IMR-90 (cell line): ENCODE measurements at regions not wholly inside any gene's neighbourhood (a gene's known extent, or its start where the extent isn't known, plus 50 kb on each side); places are given as distances from the start of the nearest gene placed in this dataset.

Source experiments
- ATAC-seq: fragments of 200-7000 bp; cut with Tn5 transposase; 2 replicates; pipeline ENCODE4 v1.9.1; 2020; ENCODE audit warnings: low read depth, mild to moderate bottlenecking, moderate library complexity
- BruUV-seq: library from RNA; stranded (reverse); fragments of 400-500 nt; replicated peaks from 2 replicates; lab custom pipeline; 2021; lab: Mats Ljungman, UMichigan
- CTCF ChIA-PET: fragments of 300-600 bp; formaldehyde crosslinking; extraction: SDS; loops from one replicate; lab custom pipeline; 2021; ENCODE audit warnings: antibody characterized with exemption; lab: Yijun Ruan, JAX
- POLR2A ChIA-PET: fragments of 300-600 bp; sonication (Branson Sonifier 250); formaldehyde crosslinking; loops from one replicate; lab custom pipeline; 2022; ENCODE audit warnings: antibody characterized with exemption; ENCODE audit not compliant: unreplicated experiment; lab: Charles Lee
- DNase-seq: peaks from one replicate; pipeline ENCODE4 v3.0.0; 2013
- H2AFZ ChIP-seq: replicated peaks from 2 replicates; pipeline ENCODE3; 2013; ENCODE audit warnings: low read length, mild to moderate bottlenecking; ENCODE audit not compliant: poor library complexity
- H2AK5ac ChIP-seq: 2 replicates; pipeline ENCODE4 v1.6.1; 2013; ENCODE audit warnings: low read depth, low read length, inconsistent platforms
- H2AK9ac ChIP-seq: replicated peaks from 2 replicates; pipeline ENCODE3; 2013; ENCODE audit warnings: mild to moderate bottlenecking, low read depth, low read length, moderate library complexity; ENCODE audit not compliant: poor library complexity
- H2BK120ac ChIP-seq: 2 replicates; pipeline ENCODE4 v1.6.1; 2013; ENCODE audit warnings: low read depth, low read length, inconsistent platforms
- H2BK15ac ChIP-seq: 3 replicates; pipeline ENCODE4 v1.6.1; 2013; ENCODE audit warnings: low read depth, low read length, inconsistent platforms
- H2BK20ac ChIP-seq: 2 replicates; pipeline ENCODE4 v1.6.1; 2013; ENCODE audit warnings: low read depth, mild to moderate bottlenecking, inconsistent platforms, low read length, moderate library complexity
- H2BK5ac ChIP-seq: 2 replicates; pipeline ENCODE4 v1.6.1; 2013; ENCODE audit warnings: mild to moderate bottlenecking, low read depth, low read length, inconsistent platforms; ENCODE audit not compliant: poor library complexity, severe bottlenecking
- H3K14ac ChIP-seq: replicated peaks from 2 replicates; pipeline ENCODE4 v1.6.1; 2013; ENCODE audit warnings: low read depth, low read length, inconsistent platforms
- H3K18ac ChIP-seq: 2 replicates; pipeline ENCODE4 v1.6.1; 2013; ENCODE audit warnings: low read depth, low read length, control low read depth
- H3K23ac ChIP-seq: 2 replicates; pipeline ENCODE4 v1.6.1; 2013; ENCODE audit warnings: low read depth, low read length, inconsistent platforms
- H3K27ac ChIP-seq: 2 replicates; pipeline ENCODE4 v1.5.1; 2013; ENCODE audit warnings: mild to moderate bottlenecking, control low read depth, low read length; ENCODE audit not compliant: insufficient read depth
- H3K27me3 ChIP-seq: 2 replicates; pipeline ENCODE4 v1.6.1; 2013; ENCODE audit warnings: low read length; ENCODE audit not compliant: control insufficient read depth, insufficient read depth
- H3K36me3 ChIP-seq: 2 replicates; pipeline ENCODE4 v1.6.1; 2013; ENCODE audit warnings: low read length, mixed read lengths; ENCODE audit not compliant: control insufficient read depth, insufficient read depth
- H3K4ac ChIP-seq: 2 replicates; pipeline ENCODE4 v1.6.1; 2013; ENCODE audit warnings: low read depth, low read length, inconsistent platforms
- H3K4me1 ChIP-seq: 2 replicates; pipeline ENCODE4 v1.6.1; 2013; ENCODE audit warnings: low read length, mixed read lengths; ENCODE audit not compliant: control insufficient read depth, insufficient read depth
- H3K4me2 ChIP-seq: 2 replicates; pipeline ENCODE4 v1.6.1; 2013; ENCODE audit warnings: low read depth, mild to moderate bottlenecking, control low read depth, low read length, moderate library complexity
- H3K4me3 ChIP-seq: 2 replicates; pipeline ENCODE4 v1.5.1; 2013; ENCODE audit warnings: low read depth, mild to moderate bottlenecking, control low read depth, low read length, moderate library complexity; ENCODE audit not compliant: insufficient read depth
- H3K56ac ChIP-seq: 2 replicates; pipeline ENCODE4 v1.6.1; 2013; ENCODE audit warnings: low read length, inconsistent platforms; ENCODE audit not compliant: insufficient read depth; ENCODE audit errors: extremely low read depth
- H3K79me1 ChIP-seq, 2 experiments: 2 replicates each; pipeline ENCODE4 v1.6.1; 2013; ENCODE audit warnings: low read length in 2 of 2, inconsistent platforms in 1 of 2, low read depth in 1 of 2
- H3K9ac ChIP-seq: 2 replicates; pipeline ENCODE4 v1.6.1; 2013; ENCODE audit warnings: low read depth, low read length, control low read depth
- H3K9me1 ChIP-seq: 2 replicates; pipeline ENCODE4 v1.6.1; 2013; ENCODE audit warnings: low read length, inconsistent platforms; ENCODE audit not compliant: insufficient read depth
- H3K9me3 ChIP-seq: 2 replicates; pipeline ENCODE4 v1.6.1; 2013; ENCODE audit warnings: low read length; ENCODE audit not compliant: control insufficient read depth, insufficient read depth
- H4K20me1 ChIP-seq: 2 replicates; pipeline ENCODE4 v1.6.1; 2013; ENCODE audit warnings: low read length, inconsistent platforms; ENCODE audit not compliant: insufficient read depth
- H4K5ac ChIP-seq: 2 replicates; pipeline ENCODE4 v1.6.1; 2013; ENCODE audit warnings: mild to moderate bottlenecking, low read depth, low read length, control low read depth
- H4K8ac ChIP-seq, 2 experiments: 2 replicates each; pipeline ENCODE4 v1.6.1; 2013; ENCODE audit warnings: low read depth in 2 of 2, low read length in 2 of 2, control low read depth in 1 of 2, inconsistent platforms in 1 of 2
- H4K91ac ChIP-seq: 2 replicates; pipeline ENCODE4 v1.6.1; 2013; ENCODE audit warnings: low read depth, low read length, inconsistent platforms; ENCODE audit not compliant: insufficient read depth
- BHLHE40 ChIP-seq: fragments of 150-350 bp; IDR thresholded peaks from 2 replicates; pipeline ENCODE4 v1.6.1; 2016; ENCODE audit warnings: mild to moderate bottlenecking, low read depth, low read length
- CEBPB ChIP-seq: IDR thresholded peaks from 2 replicates; pipeline ENCODE4 v1.6.1; 2012; ENCODE audit warnings: low read depth, low read length, improper control_type of control experiment
- CHD1 ChIP-seq: IDR thresholded peaks from 2 replicates; pipeline ENCODE4 v1.6.1; 2012; ENCODE audit warnings: low read depth, low read length, improper control_type of control experiment
- CTCF ChIP-seq: conservative IDR thresholded peaks from 2 replicates; pipeline ENCODE4 v1.5.1; 2012; ENCODE audit warnings: mild to moderate bottlenecking, low read depth, low read length, improper control_type of control experiment
- ELK1 ChIP-seq: fragments of 150-350 bp; IDR thresholded peaks from 2 replicates; pipeline ENCODE4 v1.6.1; 2016; ENCODE audit warnings: low read depth, mild to moderate bottlenecking, low read length, moderate library complexity, borderline replicate concordance
- FOS ChIP-seq: fragments of 150-350 bp; IDR thresholded peaks from 2 replicates; pipeline ENCODE4 v1.6.1; 2016; ENCODE audit warnings: low read depth, low read length
- MAFK ChIP-seq: IDR thresholded peaks from 2 replicates; pipeline ENCODE4 v1.6.1; 2012; ENCODE audit warnings: low read depth, low read length, improper control_type of control experiment
- MAZ ChIP-seq: IDR thresholded peaks from 2 replicates; pipeline ENCODE4 v1.6.1; 2012; ENCODE audit warnings: low read depth, mild to moderate bottlenecking, low read length, improper control_type of control experiment, moderate library complexity, borderline replicate concordance
- MXI1 ChIP-seq: IDR thresholded peaks from 2 replicates; pipeline ENCODE4 v1.6.1; 2012; ENCODE audit warnings: low read depth, mild to moderate bottlenecking, low read length, moderate library complexity, borderline replicate concordance
- NFE2L2 ChIP-seq: fragments of 150-350 bp; IDR thresholded peaks from 2 replicates; pipeline ENCODE4 v1.6.1; 2016; ENCODE audit warnings: low read depth, mild to moderate bottlenecking, low read length
- POLR2A ChIP-seq: IDR thresholded peaks from 2 replicates; pipeline ENCODE4 v1.6.1; 2012; ENCODE audit warnings: mild to moderate bottlenecking, low read depth, low read length
- RAD21 ChIP-seq: IDR thresholded peaks from 2 replicates; pipeline ENCODE4 v1.6.1; 2012; ENCODE audit warnings: low read length, improper control_type of control experiment
- RCOR1 ChIP-seq: IDR thresholded peaks from 2 replicates; pipeline ENCODE4 v1.6.1; 2012; ENCODE audit warnings: mild to moderate bottlenecking, low read length, improper control_type of control experiment; ENCODE audit not compliant: insufficient replicate concordance
- RFX5 ChIP-seq: IDR thresholded peaks from 2 replicates; pipeline ENCODE4 v1.8.0; 2012; ENCODE audit warnings: low read depth, mild to moderate bottlenecking, low read length, moderate library complexity
- SMC3 ChIP-seq: fragments of 150-350 bp; IDR thresholded peaks from 2 replicates; pipeline ENCODE4 v1.6.1; 2016; ENCODE audit warnings: low read depth, mild to moderate bottlenecking, antibody characterized with exemption, low read length, moderate library complexity
- USF2 ChIP-seq: fragments of 150-350 bp; IDR thresholded peaks from 2 replicates; pipeline ENCODE4 v1.6.1; 2017; ENCODE audit warnings: mild to moderate bottlenecking, antibody characterized with exemption, low read length, low read depth
- WGBS, 2 experiments: methylation state at CpG; one replicate each; pipeline versions ENCODE4 v1.1.5 to v1.1.7; 2013; ENCODE audit warnings: missing lambda C conversion rate in 2 of 2; ENCODE audit not compliant: insufficient read length in 1 of 2; ENCODE audit errors: extremely low coverage in 2 of 2; 5-methylcytosine and 5-hydroxymethylcytosine counted together
- dilution Hi-C: fragments of 300-500 bp; cut with HindIII; formaldehyde crosslinking; loops from one replicate; pipeline ENCODE4 v1.14.3; 2018; ENCODE audit warnings: low sequenced_read_pairs; ENCODE audit not compliant: unreplicated experiment
- in situ Hi-C: fragments of 300-500 bp; cut with MboI; formaldehyde crosslinking; loops from 3 replicates; pipeline ENCODE4 v1.14.3; 2019; ENCODE audit warnings: low sequenced_read_pairs, inconsistent platforms, mixed read lengths
- intact Hi-C: fragments of 100-400 bp; cut with micrococcal nuclease; formaldehyde crosslinking; loops from 2 replicates; pipeline ENCODE4 v1.10.0; 2022

- H2AK5ac ChIP-seq = no peak overlapping the region
- no peak overlapping the region for H3K4me2 ChIP-seq
- no peaks in the 10 kb centered on the region for H3K36me3 ChIP-seq
- H3K18ac ChIP-seq = no peak overlapping the region
- no peaks in the 10 kb centered on the region for H3K9me1 ChIP-seq
- H3K56ac ChIP-seq = no peak overlapping the region
- peaks cover 10% of the 10 kb centered on the region for H3K9me3 ChIP-seq
- TF ChIP-seq MXI1 (no peak), MAFK (no peak), RAD21 (no peak), ELK1 (no peak), CEBPB (no peak), POLR2A (no peak), CHD1 (no peak), FOS (no peak), SMC3 (no peak), CTCF (no peak), MAZ (no peak), NFE2L2 (no peak), RFX5 (no peak), RCOR1 (no peak), BHLHE40 (no peak), USF2 (no peak)
- no peak overlapping the region for H3K23ac ChIP-seq
- BruUV-seq = no TSS peak
- dilution Hi-C loops (no loop called here), in situ Hi-C loops (no loop called here), intact Hi-C loops (no loop called here)
- ChIA-PET CTCF (no interaction called here), POLR2A (no interaction called here)
- H4K20me1 ChIP-seq = no peaks in the 10 kb centered on the region
- no peaks in the 10 kb centered on the region for H3K79me1 ChIP-seq
- H4K91ac ChIP-seq = no peak overlapping the region
- no peak overlapping the region for H3K9ac ChIP-seq
- no CpG with 5 or more reads among the region's 2 CpGs for WGBS, 2 experiments
- no peak overlapping the region for H3K4ac ChIP-seq
- H2BK120ac ChIP-seq = no peak overlapping the region
- no peak overlapping the region for H2AFZ ChIP-seq
- DNase-seq (no peak), ATAC-seq (no peak)
- no peak overlapping the region for H2AK9ac ChIP-seq
- H2BK5ac ChIP-seq = no peak overlapping the region
- no peaks in the 10 kb centered on the region for H3K27me3 ChIP-seq
- no peaks in the 10 kb centered on the region for H3K4me1 ChIP-seq
- H2BK15ac ChIP-seq = no peak overlapping the region
- H3K27ac ChIP-seq = no peak overlapping the region
- no peak overlapping the region for H4K8ac ChIP-seq
- H4K5ac ChIP-seq = no peak overlapping the region
- H3K14ac ChIP-seq = no peak overlapping the region
- no peak overlapping the region for H2BK20ac ChIP-seq
- no peak overlapping the region for H3K4me3 ChIP-seq
These were observed 922.5 kb upstream of the FBXO33 start for GRCh38 chr14:40354754-40355153.
